Sigmoid colon (tissue), 4 donors: ENCODE measurements at regions not wholly inside any gene's neighbourhood (a gene's known extent, or its start where the extent isn't known, plus 50 kb on each side); places are given as distances from the start of the nearest gene placed in this dataset.

Experiments
- EP300 ChIP-seq, 4 donors: sonication (generic); formaldehyde crosslinking; IDR thresholded peaks; one replicate each; pipeline ENCODE4 v1.6.1; 2017; ENCODE audit warnings: antibody characterized with exemption in 4 of 4
- POLR2A ChIP-seq, 2 donors: fragments of 450-650 bp; IDR thresholded peaks; one replicate each; pipeline ENCODE4 v1.6.1; 2016; ENCODE audit warnings: antibody characterized with exemption in 2 of 2, mild to moderate bottlenecking in 2 of 2, moderate library complexity in 2 of 2
- POLR2AphosphoS5 ChIP-seq, 4 donors: sonication (generic); formaldehyde crosslinking; IDR thresholded peaks; one replicate each; pipeline ENCODE4 v1.6.1; 2017; ENCODE audit warnings: antibody characterized with exemption in 4 of 4
- TF ChIP-seq, protein P1 (sequence below), 4 experiments: fragments of 450-650 bp in 3 of 4; fragments of 200-600 bp in 1 of 4; IDR thresholded peaks; one replicate each; pipeline ENCODE4 v1.5.1; 2016 to 2019; ENCODE audit warnings: antibody characterized with exemption in 4 of 4, mild to moderate bottlenecking in 3 of 4, moderate library complexity in 2 of 4

DNA sequence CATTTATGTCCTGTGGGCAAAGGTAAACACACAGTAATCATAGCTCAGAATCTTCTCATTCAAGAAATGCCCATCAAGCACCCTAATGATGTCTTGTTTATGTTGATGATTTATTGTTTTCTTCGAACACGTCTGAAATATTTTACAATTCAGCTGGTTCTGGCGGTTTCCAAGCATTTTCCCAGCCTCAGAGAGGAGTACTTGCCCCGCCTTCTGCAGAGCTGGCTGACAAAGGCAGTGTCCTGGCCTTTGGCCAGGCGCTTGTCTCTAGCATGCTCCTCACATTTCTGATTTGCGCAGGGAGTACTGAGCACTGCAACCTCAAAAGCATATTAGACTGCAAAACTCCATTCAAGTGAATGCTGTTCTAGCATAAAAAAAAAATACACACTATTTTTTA lies 314.2 kb upstream of the GNAI1 start:
- TF ChIP-seq, protein P1, sequence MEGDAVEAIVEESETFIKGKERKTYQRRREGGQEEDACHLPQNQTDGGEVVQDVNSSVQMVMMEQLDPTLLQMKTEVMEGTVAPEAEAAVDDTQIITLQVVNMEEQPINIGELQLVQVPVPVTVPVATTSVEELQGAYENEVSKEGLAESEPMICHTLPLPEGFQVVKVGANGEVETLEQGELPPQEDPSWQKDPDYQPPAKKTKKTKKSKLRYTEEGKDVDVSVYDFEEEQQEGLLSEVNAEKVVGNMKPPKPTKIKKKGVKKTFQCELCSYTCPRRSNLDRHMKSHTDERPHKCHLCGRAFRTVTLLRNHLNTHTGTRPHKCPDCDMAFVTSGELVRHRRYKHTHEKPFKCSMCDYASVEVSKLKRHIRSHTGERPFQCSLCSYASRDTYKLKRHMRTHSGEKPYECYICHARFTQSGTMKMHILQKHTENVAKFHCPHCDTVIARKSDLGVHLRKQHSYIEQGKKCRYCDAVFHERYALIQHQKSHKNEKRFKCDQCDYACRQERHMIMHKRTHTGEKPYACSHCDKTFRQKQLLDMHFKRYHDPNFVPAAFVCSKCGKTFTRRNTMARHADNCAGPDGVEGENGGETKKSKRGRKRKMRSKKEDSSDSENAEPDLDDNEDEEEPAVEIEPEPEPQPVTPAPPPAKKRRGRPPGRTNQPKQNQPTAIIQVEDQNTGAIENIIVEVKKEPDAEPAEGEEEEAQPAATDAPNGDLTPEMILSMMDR (IDR thresholded peaks at IDR 0.05) = no peak
- no peak for TF ChIP-seq POLR2AphosphoS5 (IDR thresholded peaks at IDR 0.05)
- no peak for TF ChIP-seq POLR2A (IDR thresholded peaks at IDR 0.05)
- TF ChIP-seq EP300 (IDR thresholded peaks at IDR 0.05) = no peak
